ENCODE measurements at regions not wholly inside any gene's neighbourhood (a gene's known extent, or its start where the extent isn't known, plus 50 kb on each side); places are given as distances from the start of the nearest gene placed in this dataset.

DNA sequence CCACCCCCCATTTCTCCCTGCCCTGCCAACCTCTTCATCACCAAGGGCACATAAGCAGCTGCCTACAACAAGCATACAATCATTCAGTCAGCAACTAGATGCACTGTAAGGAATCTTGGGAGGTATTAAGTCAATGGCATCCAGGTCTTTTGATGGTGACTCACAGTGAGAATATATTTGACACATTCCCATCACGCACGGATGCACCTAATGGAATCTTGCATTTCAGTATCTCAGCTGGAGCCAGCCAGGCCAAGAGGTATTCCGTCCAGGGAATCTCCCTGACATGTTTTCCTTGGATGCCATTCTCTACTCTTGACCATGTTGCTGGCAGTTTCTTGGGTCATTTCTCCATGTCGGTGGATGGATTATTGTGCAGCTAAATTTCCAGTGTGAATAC is 73.9 kb upstream of the CAPRIN2 start:
- DNase-seq (ENCODE audit: low spot score) = peak; percentile 2
- no peak for ATAC-seq

DNA sequence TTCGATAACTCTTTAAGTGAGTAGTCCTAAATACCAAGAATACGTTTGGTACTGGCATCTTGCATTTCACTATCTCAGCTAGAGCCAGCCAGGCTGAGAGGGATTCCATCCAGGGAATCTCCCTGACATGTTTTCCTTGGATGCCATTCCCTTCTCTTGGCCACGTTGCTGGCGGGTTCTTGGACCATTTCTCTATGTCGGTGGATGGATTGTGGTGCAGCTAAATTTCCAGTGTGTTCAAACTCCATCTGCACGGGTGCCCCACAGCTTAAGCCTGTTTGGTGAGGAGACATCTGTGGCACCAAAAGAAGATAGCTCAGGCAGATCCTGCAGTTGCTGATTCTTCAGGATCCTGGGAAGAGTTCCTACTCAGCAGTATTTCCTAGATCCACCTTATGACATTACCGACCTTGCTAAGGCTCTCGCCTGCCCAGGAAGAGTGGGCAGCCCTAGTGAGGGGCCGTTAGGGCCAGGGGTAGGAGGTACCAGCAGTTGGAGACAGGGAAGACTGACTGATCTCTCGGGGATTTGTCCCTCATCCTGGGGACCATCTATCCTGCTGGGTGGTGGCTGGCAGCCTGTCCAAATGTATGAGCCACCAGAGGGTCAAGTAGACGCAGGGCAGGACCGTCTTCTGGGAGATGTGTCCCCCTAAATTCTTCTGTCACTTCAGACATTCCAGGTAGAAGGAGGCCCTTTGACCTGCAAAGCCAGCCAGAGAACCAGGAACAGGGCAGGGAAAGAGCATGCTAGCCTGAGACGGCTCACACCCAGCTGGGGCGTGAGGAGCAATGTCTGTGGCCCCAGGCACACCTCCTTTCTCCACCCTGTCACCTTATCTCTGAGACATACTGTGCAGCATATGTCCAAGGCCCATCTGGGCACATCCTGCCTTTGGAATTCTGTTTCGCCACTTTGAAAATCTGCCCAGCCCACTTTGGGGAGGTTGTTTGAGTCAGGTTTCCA is 72.6 kb upstream of the CAPRIN2 start:
- peak; percentile 21 for DNase-seq (ENCODE audit: low spot score)
- ATAC-seq = no peak

- no peak for ATAC-seq
- DNase-seq (ENCODE audit: low spot score) = peak; percentile 23
Measured at GRCh38 chr12:30826276-30826675, 71.5 kb upstream of the CAPRIN2 start.

- DNase-seq (ENCODE audit: low spot score) (peak; percentile 22), ATAC-seq (no peak)
Measured at GRCh38 chr12:30825341-30825740, 70.6 kb upstream of the CAPRIN2 start.

DNA sequence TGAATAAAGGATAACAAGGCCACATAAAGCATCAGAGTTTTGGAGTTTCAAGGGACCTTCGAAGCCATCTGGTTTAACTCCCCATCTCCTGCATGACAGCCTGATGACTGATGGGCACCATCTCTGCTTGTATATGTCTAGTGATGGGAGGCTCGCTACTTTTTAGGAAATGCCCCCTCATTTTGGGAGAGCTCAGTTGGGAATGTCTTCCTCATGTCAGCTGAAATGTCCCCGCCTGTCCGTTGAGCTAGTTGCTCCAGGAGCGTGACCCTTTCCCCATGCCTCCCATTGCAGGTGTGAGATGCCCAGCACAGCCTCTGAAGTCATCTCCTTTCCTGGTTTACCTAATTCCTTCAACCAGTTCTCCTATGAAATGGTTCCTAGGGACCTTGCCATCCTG is 69.6 kb upstream of the CAPRIN2 start:
- ATAC-seq = no peak

DNA sequence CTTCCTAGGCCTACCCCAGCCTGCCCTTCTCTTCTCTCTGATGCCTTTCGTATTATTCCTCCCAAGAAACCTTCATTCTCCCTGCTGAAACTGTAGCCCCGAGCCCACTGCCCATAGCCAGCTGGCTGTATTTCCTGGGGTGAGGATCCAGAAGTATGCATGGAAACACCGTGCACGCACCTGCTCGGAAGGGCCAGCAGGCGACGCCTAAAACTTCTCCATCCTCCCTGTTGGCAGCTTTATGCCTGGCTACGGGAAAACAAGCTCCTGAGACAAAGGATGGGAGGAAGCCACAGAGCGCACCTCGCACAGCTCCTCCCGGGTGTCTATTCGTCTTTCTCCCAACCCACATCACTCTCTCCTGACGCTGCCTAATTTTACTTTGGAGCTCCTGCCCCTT is 69.0 kb upstream of the CAPRIN2 start:
- ATAC-seq = no peak
- peak; percentile 31 for DNase-seq (ENCODE audit: low spot score)

More for the DNA sequence above, 69.6 kb upstream of the CAPRIN2 start:
- peak; percentile 7 for DNase-seq (ENCODE audit: low spot score)

GRCh38 chr12:30823156-30823699 is 68.5 kb upstream of the CAPRIN2 start:
- peak; percentile 55 for DNase-seq (ENCODE audit: low spot score)
- peak; percentile 79 for ATAC-seq

- ATAC-seq (peak; percentile 94), DNase-seq (ENCODE audit: low spot score) (peak; percentile 84)
Measured at GRCh38 chr12:30822385-30823155, 67.8 kb upstream of the CAPRIN2 start.

GRCh38 chr12:30820406-30820946 is 65.7 kb upstream of the CAPRIN2 start:
- DNase-seq (ENCODE audit: low spot score) = no peak
- ATAC-seq = no peak

DNA sequence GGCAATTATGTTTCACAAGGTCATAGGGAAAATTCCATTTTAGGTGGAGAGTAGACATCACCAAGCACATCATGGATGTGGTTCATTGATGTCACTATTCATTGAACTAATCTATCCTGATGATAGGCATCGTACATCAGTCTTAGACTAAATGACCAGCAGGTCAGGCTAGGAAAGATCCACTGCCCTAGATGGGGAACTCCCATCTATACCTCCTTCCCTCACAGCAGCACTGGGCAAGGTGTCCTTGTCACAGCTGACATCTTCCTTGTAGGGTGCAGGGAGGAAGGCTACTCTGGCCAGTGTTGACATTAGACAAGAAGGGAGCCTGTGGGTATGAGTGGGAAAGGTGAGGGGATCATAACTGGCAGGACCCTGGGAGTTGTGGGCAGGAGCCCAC is 63.8 kb upstream of the CAPRIN2 start:
- DNase-seq (ENCODE audit: low spot score) = peak; percentile 3
- ATAC-seq = no peak

GRCh38 chr12:30816742-30817465 is 62.2 kb upstream of the CAPRIN2 start:
- ATAC-seq (no peak), DNase-seq (ENCODE audit: low spot score) (peak; percentile 19)

GRCh38 chr12:30814295-30814655 is 59.5 kb upstream of the CAPRIN2 start:
- ATAC-seq (no peak), DNase-seq (ENCODE audit: low spot score) (no peak)

- DNase-seq (ENCODE audit: low spot score) (peak; percentile 5), ATAC-seq (no peak)
Measured at GRCh38 chr12:30813525-30814294, 59.0 kb upstream of the CAPRIN2 start.

- ATAC-seq = no peak
Measured at GRCh38 chr12:30811966-30812365, 57.2 kb upstream of the CAPRIN2 start.

DNA sequence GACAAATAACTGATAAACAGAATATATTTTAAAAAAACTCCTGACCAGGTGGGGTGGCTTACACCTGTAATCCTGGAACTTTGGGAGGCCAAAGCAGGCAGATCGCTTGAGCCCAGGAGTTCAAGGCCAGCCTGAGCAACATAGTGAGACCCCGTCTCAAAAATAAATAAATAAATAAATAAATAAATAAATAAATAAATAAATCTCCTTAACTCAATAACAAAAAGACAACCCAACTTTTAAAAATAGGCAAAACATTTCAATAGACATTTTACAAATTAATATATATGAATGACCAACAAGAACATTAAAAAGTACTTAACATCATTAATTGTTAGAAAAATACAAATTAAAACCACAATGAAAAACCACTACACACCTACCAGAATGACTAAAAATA is 56.2 kb upstream of the CAPRIN2 start:
- ATAC-seq (no peak), DNase-seq (ENCODE audit: low spot score) (no peak)

More at GRCh38 chr12:30811966-30812365, 57.2 kb upstream of the CAPRIN2 start:
- DNase-seq (ENCODE audit: low spot score) = peak; percentile 11

- no peak for ATAC-seq
- no peak for DNase-seq (ENCODE audit: low spot score)
Measured at GRCh38 chr12:30807695-30808034, 52.9 kb upstream of the CAPRIN2 start.

DNA sequence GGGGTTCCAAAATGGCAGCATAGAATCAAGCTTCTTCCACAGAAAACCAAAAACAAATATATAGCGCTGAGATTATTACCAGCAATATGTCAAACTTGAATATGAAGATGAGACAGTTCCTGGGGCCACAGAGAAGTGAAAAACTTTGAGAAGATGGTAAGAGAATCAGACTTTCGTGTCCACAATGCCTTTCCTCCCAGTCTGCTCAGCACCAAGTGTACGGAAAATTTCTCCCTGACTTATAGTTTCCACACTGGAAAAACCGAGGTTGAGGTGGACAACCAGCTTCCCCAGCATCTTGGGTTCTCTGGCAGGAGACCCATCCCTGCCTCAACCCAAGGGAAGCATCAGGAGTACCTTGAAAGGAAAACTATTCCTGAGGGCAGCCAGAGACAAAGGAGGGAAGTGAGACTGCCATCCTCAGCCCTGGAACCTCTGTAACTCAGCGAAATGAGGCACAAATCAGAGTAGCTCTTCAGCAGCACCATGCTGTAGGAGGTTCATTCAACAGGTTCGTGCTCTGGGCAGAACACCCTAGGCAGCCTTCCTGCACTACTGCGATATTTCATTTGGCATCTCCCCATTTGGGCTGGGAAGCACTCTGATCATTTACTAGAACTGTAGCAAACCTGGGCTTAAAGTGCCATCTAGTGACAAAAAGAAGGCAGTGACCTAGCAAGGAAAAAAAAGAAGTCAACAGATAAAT is 52.4 kb upstream of the CAPRIN2 start:
- ATAC-seq (peak; percentile 100), DNase-seq (ENCODE audit: low spot score) (no peak)

DNA sequence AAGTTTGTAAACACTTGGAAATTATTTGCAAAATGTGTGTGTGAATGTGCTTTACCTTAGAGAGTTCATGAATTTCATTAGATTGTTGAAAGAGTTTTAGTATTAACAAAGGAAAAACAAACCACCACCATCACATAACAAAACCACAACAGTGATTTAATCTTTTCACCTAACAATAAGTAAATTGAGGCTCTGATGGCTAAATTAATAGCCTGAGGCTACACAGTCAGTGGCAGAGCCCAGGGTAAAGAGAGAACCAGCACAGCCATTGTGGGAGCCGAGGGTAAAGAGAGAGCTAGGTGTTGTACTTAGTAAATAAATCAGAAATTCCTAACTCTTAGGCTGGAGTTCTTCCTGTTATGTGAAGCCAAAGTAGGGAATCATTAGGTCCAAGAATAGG is 51.2 kb upstream of the CAPRIN2 start:
- ATAC-seq (no peak), DNase-seq (ENCODE audit: low spot score) (no peak)
